Heart left ventricle (tissue), 13 donors: ENCODE measurements at regions not wholly inside any gene's neighbourhood (a gene's known extent, or its start where the extent isn't known, plus 50 kb on each side); places are given as distances from the start of the nearest gene placed in this dataset.

Source experiments
- POLR2A ChIP-seq, 2 donors: fragments of 450-650 bp; IDR thresholded peaks; one replicate each; pipeline ENCODE4 v1.6.1; 2017; ENCODE audit warnings: antibody characterized with exemption in 2 of 2, mild to moderate bottlenecking in 2 of 2, moderate library complexity in 2 of 2
- TF ChIP-seq, protein P1 (sequence below), 12 donors: fragments of 200-600 bp; sonication (generic) in 4 of 12; IDR thresholded peaks; one replicate each; pipeline versions ENCODE4 v1.5.0 to v1.8.0; 2018 to 2022; ENCODE audit warnings: antibody characterized with exemption in 12 of 12, mild to moderate bottlenecking in 5 of 12
- donor health status: ischemic (EF 13 %, LVEDD 7.1; RV severe dilation, severe dysfunction).
- donor health status: DM: no; HTN: yes; CAD: no.
- donor health status: DM: no; HTN: no; CAD: no.
- donor health status: ischemic (EF 25% LVEDD 6.9; RV normal size, moderate dysfunction).
- donor health status: ischemic (EF 25% LVEDD 5.7; RV mildly dilated, moderate dysfunction).
- donor health status: ischemic (EF 35%, LVEDD 5.7; RV mildly dilated, moderate dysfunction).
- donor health status: nonischemic (EF 11% LVEDD 7.7; RV severe dilation, severe dysfunction).
- donor health status: DM: yes; HTN: yes; CAD: no.
- donor health status: PGD.
- donor health status: ischemic (EF 29% LVEDD 5.4; RV normal size, mild dysfunction).
- donor health status: nonischemic (EF 23%, LVEDD 6.1; RV moderate dilation, normal function).

- TF ChIP-seq, protein P1, sequence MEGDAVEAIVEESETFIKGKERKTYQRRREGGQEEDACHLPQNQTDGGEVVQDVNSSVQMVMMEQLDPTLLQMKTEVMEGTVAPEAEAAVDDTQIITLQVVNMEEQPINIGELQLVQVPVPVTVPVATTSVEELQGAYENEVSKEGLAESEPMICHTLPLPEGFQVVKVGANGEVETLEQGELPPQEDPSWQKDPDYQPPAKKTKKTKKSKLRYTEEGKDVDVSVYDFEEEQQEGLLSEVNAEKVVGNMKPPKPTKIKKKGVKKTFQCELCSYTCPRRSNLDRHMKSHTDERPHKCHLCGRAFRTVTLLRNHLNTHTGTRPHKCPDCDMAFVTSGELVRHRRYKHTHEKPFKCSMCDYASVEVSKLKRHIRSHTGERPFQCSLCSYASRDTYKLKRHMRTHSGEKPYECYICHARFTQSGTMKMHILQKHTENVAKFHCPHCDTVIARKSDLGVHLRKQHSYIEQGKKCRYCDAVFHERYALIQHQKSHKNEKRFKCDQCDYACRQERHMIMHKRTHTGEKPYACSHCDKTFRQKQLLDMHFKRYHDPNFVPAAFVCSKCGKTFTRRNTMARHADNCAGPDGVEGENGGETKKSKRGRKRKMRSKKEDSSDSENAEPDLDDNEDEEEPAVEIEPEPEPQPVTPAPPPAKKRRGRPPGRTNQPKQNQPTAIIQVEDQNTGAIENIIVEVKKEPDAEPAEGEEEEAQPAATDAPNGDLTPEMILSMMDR (IDR thresholded peaks at IDR 0.05): no peak
- TF ChIP-seq POLR2A (IDR thresholded peaks at IDR 0.05): no peak
Observed at GRCh38 chr13:82356667-82357410, 1525.4 kb downstream of the SLITRK1 start.
